Mesothelial cell of epicardium (in vitro differentiated cells): ENCODE measurements at regions not wholly inside any gene's neighbourhood (a gene's known extent, or its start where the extent isn't known, plus 50 kb on each side); places are given as distances from the start of the nearest gene placed in this dataset.
"Not testable (repeated sequence)": the region's sequence is repeated elsewhere in the genome, so short reads cannot be mapped to it uniquely, and the experiment has no call there.

Experiments
- DNase-seq, 2 experiments: peaks; one replicate each; pipeline ENCODE4 v3.0.0; 2021; ENCODE audit warnings: low spot score in 2 of 2; ENCODE audit not compliant: unreplicated experiment in 2 of 2
- H3K27ac Mint-ChIP-seq: 2 replicates; pipeline ENCODE4 v1.8.0; 2021; ENCODE audit warnings: mixed read lengths
- H3K27me3 Mint-ChIP-seq: 2 replicates; pipeline ENCODE4 v1.8.0; 2021; ENCODE audit warnings: low read depth, mixed read lengths
- H3K36me3 Mint-ChIP-seq: 2 replicates; pipeline ENCODE4 v1.8.0; 2021; ENCODE audit warnings: mixed read lengths
- H3K4me1 Mint-ChIP-seq: 2 replicates; pipeline ENCODE4 v1.8.0; 2021; ENCODE audit warnings: mixed read lengths
- H3K4me3 Mint-ChIP-seq: 2 replicates; pipeline ENCODE4 v1.8.0; 2021; ENCODE audit warnings: mild to moderate bottlenecking, moderate library complexity, mixed read lengths
- H3K9me3 Mint-ChIP-seq: 2 replicates; pipeline ENCODE4 v1.8.0; 2021; ENCODE audit warnings: mixed read lengths
- CTCF ChIP-seq: fragments of 200-600 bp; sonication (generic); IDR thresholded peaks from one replicate; pipeline ENCODE4 v1.5.0; 2021; ENCODE audit warnings: antibody characterized with exemption; ENCODE audit not compliant: unreplicated experiment

- no peak for TF ChIP-seq CTCF
- H3K9me3 Mint-ChIP-seq, result peaks cover 17% of the 10 kb centered on the region
- no peak overlapping the region for H3K4me3 Mint-ChIP-seq
- no peaks in the 10 kb centered on the region for H3K4me1 Mint-ChIP-seq
- H3K27me3 Mint-ChIP-seq, result no peaks in the 10 kb centered on the region
- no peak for DNase-seq
- no peaks in the 10 kb centered on the region for H3K36me3 Mint-ChIP-seq
- no peak overlapping the region for H3K27ac Mint-ChIP-seq
Measured at GRCh38 chr10:81473755-81474154, 401.2 kb upstream of the NRG3 start.

- H3K4me1 Mint-ChIP-seq, result no peaks in the 10 kb centered on the region
- no peaks in the 10 kb centered on the region for H3K9me3 Mint-ChIP-seq
- no peak for TF ChIP-seq CTCF
- H3K27ac Mint-ChIP-seq, result no peak overlapping the region
- no peaks in the 10 kb centered on the region for H3K27me3 Mint-ChIP-seq
- no peak overlapping the region for H3K4me3 Mint-ChIP-seq
- H3K36me3 Mint-ChIP-seq, result no peaks in the 10 kb centered on the region
- DNase-seq, result no peak
Measured at GRCh38 chr10:81479316-81479715, 395.7 kb upstream of the NRG3 start.

GRCh38 chr10:81496626-81497025 is 378.4 kb upstream of the NRG3 start:
- Mint-ChIP-seq H3K9me3 (peaks cover 18% of the 10 kb centered on the region), H3K36me3 (no peaks in the 10 kb centered on the region), H3K4me1 (no peaks in the 10 kb centered on the region), H3K4me3 (no peak overlapping the region), H3K27me3 (no peaks in the 10 kb centered on the region), H3K27ac (no peak overlapping the region)
- no peak for DNase-seq
- TF ChIP-seq CTCF, result no peak

- peaks cover 5% of the 10 kb centered on the region for H3K9me3 Mint-ChIP-seq
- no peak for TF ChIP-seq CTCF
- DNase-seq, result no peak
- no peak overlapping the region for H3K4me3 Mint-ChIP-seq
- H3K4me1 Mint-ChIP-seq, result no peaks in the 10 kb centered on the region
- no peaks in the 10 kb centered on the region for H3K36me3 Mint-ChIP-seq
- H3K27ac Mint-ChIP-seq, result no peak overlapping the region
- H3K27me3 Mint-ChIP-seq, result no peaks in the 10 kb centered on the region
Measured at GRCh38 chr10:81498011-81498551, 376.9 kb upstream of the NRG3 start.

- H3K4me1 Mint-ChIP-seq, result no peaks in the 10 kb centered on the region
Measured at GRCh38 chr10:81502677-81503359, 372.2 kb upstream of the NRG3 start.

GRCh38 chr10:81505777-81506176 is 369.2 kb upstream of the NRG3 start:
- not testable (repeated sequence) for H3K27me3 Mint-ChIP-seq, H3K4me1 Mint-ChIP-seq, H3K4me3 Mint-ChIP-seq, H3K36me3 Mint-ChIP-seq, DNase-seq, H3K27ac Mint-ChIP-seq
- H3K9me3 Mint-ChIP-seq, result peaks cover 33% of the 10 kb centered on the region

More at GRCh38 chr10:81502677-81503359, 372.2 kb upstream of the NRG3 start:
- TF ChIP-seq CTCF, result no peak
- Mint-ChIP-seq H3K4me3 (no peak overlapping the region), H3K27me3 (no peaks in the 10 kb centered on the region), H3K9me3 (peaks cover 25% of the 10 kb centered on the region), H3K27ac (no peak overlapping the region), H3K36me3 (no peaks in the 10 kb centered on the region)
- DNase-seq, result no peak
